IMR-90 (cell line): ENCODE measurements at regions not wholly inside any gene's neighbourhood (a gene's known extent, or its start where the extent isn't known, plus 50 kb on each side); places are given as distances from the start of the nearest gene placed in this dataset.

Experiments
- ATAC-seq: fragments of 200-7000 bp; cut with Tn5 transposase; 2 replicates; pipeline ENCODE4 v1.9.1; 2020; ENCODE audit warnings: low read depth, mild to moderate bottlenecking, moderate library complexity
- BruUV-seq: library from RNA; stranded (reverse); fragments of 400-500 nt; replicated peaks from 2 replicates; lab custom pipeline; 2021; lab: Mats Ljungman, UMichigan
- CTCF ChIA-PET: fragments of 300-600 bp; formaldehyde crosslinking; extraction: SDS; loops from one replicate; lab custom pipeline; 2021; ENCODE audit warnings: antibody characterized with exemption; lab: Yijun Ruan, JAX
- POLR2A ChIA-PET: fragments of 300-600 bp; sonication (Branson Sonifier 250); formaldehyde crosslinking; loops from one replicate; lab custom pipeline; 2022; ENCODE audit warnings: antibody characterized with exemption; ENCODE audit not compliant: unreplicated experiment; lab: Charles Lee
- DNase-seq: peaks from one replicate; pipeline ENCODE4 v3.0.0; 2013
- H2AFZ ChIP-seq: replicated peaks from 2 replicates; pipeline ENCODE3; 2013; ENCODE audit warnings: low read length, mild to moderate bottlenecking; ENCODE audit not compliant: poor library complexity
- H2AK5ac ChIP-seq: 2 replicates; pipeline ENCODE4 v1.6.1; 2013; ENCODE audit warnings: low read depth, low read length, inconsistent platforms
- H2AK9ac ChIP-seq: replicated peaks from 2 replicates; pipeline ENCODE3; 2013; ENCODE audit warnings: mild to moderate bottlenecking, low read depth, low read length, moderate library complexity; ENCODE audit not compliant: poor library complexity
- H2BK120ac ChIP-seq: 2 replicates; pipeline ENCODE4 v1.6.1; 2013; ENCODE audit warnings: low read depth, low read length, inconsistent platforms
- H2BK15ac ChIP-seq: 3 replicates; pipeline ENCODE4 v1.6.1; 2013; ENCODE audit warnings: low read depth, low read length, inconsistent platforms
- H2BK20ac ChIP-seq: 2 replicates; pipeline ENCODE4 v1.6.1; 2013; ENCODE audit warnings: low read depth, mild to moderate bottlenecking, inconsistent platforms, low read length, moderate library complexity
- H2BK5ac ChIP-seq: 2 replicates; pipeline ENCODE4 v1.6.1; 2013; ENCODE audit warnings: mild to moderate bottlenecking, low read depth, low read length, inconsistent platforms; ENCODE audit not compliant: poor library complexity, severe bottlenecking
- H3K14ac ChIP-seq: replicated peaks from 2 replicates; pipeline ENCODE4 v1.6.1; 2013; ENCODE audit warnings: low read depth, low read length, inconsistent platforms
- H3K18ac ChIP-seq: 2 replicates; pipeline ENCODE4 v1.6.1; 2013; ENCODE audit warnings: low read depth, low read length, control low read depth
- H3K23ac ChIP-seq: 2 replicates; pipeline ENCODE4 v1.6.1; 2013; ENCODE audit warnings: low read depth, low read length, inconsistent platforms
- H3K27ac ChIP-seq: 2 replicates; pipeline ENCODE4 v1.5.1; 2013; ENCODE audit warnings: mild to moderate bottlenecking, control low read depth, low read length; ENCODE audit not compliant: insufficient read depth
- H3K27me3 ChIP-seq: 2 replicates; pipeline ENCODE4 v1.6.1; 2013; ENCODE audit warnings: low read length; ENCODE audit not compliant: control insufficient read depth, insufficient read depth
- H3K36me3 ChIP-seq: 2 replicates; pipeline ENCODE4 v1.6.1; 2013; ENCODE audit warnings: low read length, mixed read lengths; ENCODE audit not compliant: control insufficient read depth, insufficient read depth
- H3K4ac ChIP-seq: 2 replicates; pipeline ENCODE4 v1.6.1; 2013; ENCODE audit warnings: low read depth, low read length, inconsistent platforms
- H3K4me1 ChIP-seq: 2 replicates; pipeline ENCODE4 v1.6.1; 2013; ENCODE audit warnings: low read length, mixed read lengths; ENCODE audit not compliant: control insufficient read depth, insufficient read depth
- H3K4me2 ChIP-seq: 2 replicates; pipeline ENCODE4 v1.6.1; 2013; ENCODE audit warnings: low read depth, mild to moderate bottlenecking, control low read depth, low read length, moderate library complexity
- H3K4me3 ChIP-seq: 2 replicates; pipeline ENCODE4 v1.5.1; 2013; ENCODE audit warnings: low read depth, mild to moderate bottlenecking, control low read depth, low read length, moderate library complexity; ENCODE audit not compliant: insufficient read depth
- H3K56ac ChIP-seq: 2 replicates; pipeline ENCODE4 v1.6.1; 2013; ENCODE audit warnings: low read length, inconsistent platforms; ENCODE audit not compliant: insufficient read depth; ENCODE audit errors: extremely low read depth
- H3K79me1 ChIP-seq, 2 experiments: 2 replicates each; pipeline ENCODE4 v1.6.1; 2013; ENCODE audit warnings: low read length in 2 of 2, inconsistent platforms in 1 of 2, low read depth in 1 of 2
- H3K9ac ChIP-seq: 2 replicates; pipeline ENCODE4 v1.6.1; 2013; ENCODE audit warnings: low read depth, low read length, control low read depth
- H3K9me1 ChIP-seq: 2 replicates; pipeline ENCODE4 v1.6.1; 2013; ENCODE audit warnings: low read length, inconsistent platforms; ENCODE audit not compliant: insufficient read depth
- H3K9me3 ChIP-seq: 2 replicates; pipeline ENCODE4 v1.6.1; 2013; ENCODE audit warnings: low read length; ENCODE audit not compliant: control insufficient read depth, insufficient read depth
- H4K20me1 ChIP-seq: 2 replicates; pipeline ENCODE4 v1.6.1; 2013; ENCODE audit warnings: low read length, inconsistent platforms; ENCODE audit not compliant: insufficient read depth
- H4K5ac ChIP-seq: 2 replicates; pipeline ENCODE4 v1.6.1; 2013; ENCODE audit warnings: mild to moderate bottlenecking, low read depth, low read length, control low read depth
- H4K8ac ChIP-seq, 2 experiments: 2 replicates each; pipeline ENCODE4 v1.6.1; 2013; ENCODE audit warnings: low read depth in 2 of 2, low read length in 2 of 2, control low read depth in 1 of 2, inconsistent platforms in 1 of 2
- H4K91ac ChIP-seq: 2 replicates; pipeline ENCODE4 v1.6.1; 2013; ENCODE audit warnings: low read depth, low read length, inconsistent platforms; ENCODE audit not compliant: insufficient read depth
- BHLHE40 ChIP-seq: fragments of 150-350 bp; IDR thresholded peaks from 2 replicates; pipeline ENCODE4 v1.6.1; 2016; ENCODE audit warnings: mild to moderate bottlenecking, low read depth, low read length
- CEBPB ChIP-seq: IDR thresholded peaks from 2 replicates; pipeline ENCODE4 v1.6.1; 2012; ENCODE audit warnings: low read depth, low read length, improper control_type of control experiment
- CHD1 ChIP-seq: IDR thresholded peaks from 2 replicates; pipeline ENCODE4 v1.6.1; 2012; ENCODE audit warnings: low read depth, low read length, improper control_type of control experiment
- CTCF ChIP-seq: conservative IDR thresholded peaks from 2 replicates; pipeline ENCODE4 v1.5.1; 2012; ENCODE audit warnings: mild to moderate bottlenecking, low read depth, low read length, improper control_type of control experiment
- ELK1 ChIP-seq: fragments of 150-350 bp; IDR thresholded peaks from 2 replicates; pipeline ENCODE4 v1.6.1; 2016; ENCODE audit warnings: low read depth, mild to moderate bottlenecking, low read length, moderate library complexity, borderline replicate concordance
- FOS ChIP-seq: fragments of 150-350 bp; IDR thresholded peaks from 2 replicates; pipeline ENCODE4 v1.6.1; 2016; ENCODE audit warnings: low read depth, low read length
- MAZ ChIP-seq: IDR thresholded peaks from 2 replicates; pipeline ENCODE4 v1.6.1; 2012; ENCODE audit warnings: low read depth, mild to moderate bottlenecking, low read length, improper control_type of control experiment, moderate library complexity, borderline replicate concordance
- MXI1 ChIP-seq: IDR thresholded peaks from 2 replicates; pipeline ENCODE4 v1.6.1; 2012; ENCODE audit warnings: low read depth, mild to moderate bottlenecking, low read length, moderate library complexity, borderline replicate concordance
- NFE2L2 ChIP-seq: fragments of 150-350 bp; IDR thresholded peaks from 2 replicates; pipeline ENCODE4 v1.6.1; 2016; ENCODE audit warnings: low read depth, mild to moderate bottlenecking, low read length
- POLR2A ChIP-seq: IDR thresholded peaks from 2 replicates; pipeline ENCODE4 v1.6.1; 2012; ENCODE audit warnings: mild to moderate bottlenecking, low read depth, low read length
- RAD21 ChIP-seq: IDR thresholded peaks from 2 replicates; pipeline ENCODE4 v1.6.1; 2012; ENCODE audit warnings: low read length, improper control_type of control experiment
- RCOR1 ChIP-seq: IDR thresholded peaks from 2 replicates; pipeline ENCODE4 v1.6.1; 2012; ENCODE audit warnings: mild to moderate bottlenecking, low read length, improper control_type of control experiment; ENCODE audit not compliant: insufficient replicate concordance
- RFX5 ChIP-seq: IDR thresholded peaks from 2 replicates; pipeline ENCODE4 v1.8.0; 2012; ENCODE audit warnings: low read depth, mild to moderate bottlenecking, low read length, moderate library complexity
- SMC3 ChIP-seq: fragments of 150-350 bp; IDR thresholded peaks from 2 replicates; pipeline ENCODE4 v1.6.1; 2016; ENCODE audit warnings: low read depth, mild to moderate bottlenecking, antibody characterized with exemption, low read length, moderate library complexity
- USF2 ChIP-seq: fragments of 150-350 bp; IDR thresholded peaks from 2 replicates; pipeline ENCODE4 v1.6.1; 2017; ENCODE audit warnings: mild to moderate bottlenecking, antibody characterized with exemption, low read length, low read depth
- WGBS, 2 experiments: methylation state at CpG; one replicate each; pipeline versions ENCODE4 v1.1.5 to v1.1.7; 2013; ENCODE audit warnings: missing lambda C conversion rate in 2 of 2; ENCODE audit not compliant: insufficient read length in 1 of 2; ENCODE audit errors: extremely low coverage in 2 of 2; 5-methylcytosine and 5-hydroxymethylcytosine counted together
- dilution Hi-C: fragments of 300-500 bp; cut with HindIII; formaldehyde crosslinking; loops from one replicate; pipeline ENCODE4 v1.14.3; 2018; ENCODE audit warnings: low sequenced_read_pairs; ENCODE audit not compliant: unreplicated experiment
- in situ Hi-C: fragments of 300-500 bp; cut with MboI; formaldehyde crosslinking; loops from 3 replicates; pipeline ENCODE4 v1.14.3; 2019; ENCODE audit warnings: low sequenced_read_pairs, inconsistent platforms, mixed read lengths
- intact Hi-C: fragments of 100-400 bp; cut with micrococcal nuclease; formaldehyde crosslinking; loops from 2 replicates; pipeline ENCODE4 v1.10.0; 2022

GRCh38 chr2:14746133-14746532, 113.6 kb downstream of the LRATD1 start:
- intact Hi-C loops, result no loop called here
- ChIA-PET CTCF (no interaction called here), POLR2A (interaction anchor here (0.8 kb wide), 1 partner anchor 712 kb away, joined by 6 read pairs; no protein-coding TSS in a partner anchor)
- H3K4ac ChIP-seq, result no peak overlapping the region
- no peak overlapping the region for H2BK15ac ChIP-seq
- H3K36me3 ChIP-seq, result no peaks in the 10 kb centered on the region
- H2BK5ac ChIP-seq, result no peak overlapping the region
- DNase-seq (no peak), ATAC-seq (no peak)
- H4K8ac ChIP-seq, result no peak overlapping the region
- no peaks in the 10 kb centered on the region for H3K4me1 ChIP-seq
- H2BK120ac ChIP-seq, result no peak overlapping the region
- WGBS, 2 experiments, result 83% methylated on average over 5 of the region's 7 CpGs; no CpG with 5 or more reads in 1 of the 2 experiments
- H3K27me3 ChIP-seq, result no peaks in the 10 kb centered on the region
- no TSS peak for BruUV-seq
- H3K9me3 ChIP-seq, result peaks cover 22% of the 10 kb centered on the region
- dilution Hi-C loops, result no loop called here
- no peak overlapping the region for H3K4me2 ChIP-seq
- no peak overlapping the region for H2BK20ac ChIP-seq
- no peak overlapping the region for H3K27ac ChIP-seq
- no peak for TF ChIP-seq MXI1
- no peak for TF ChIP-seq RFX5
- no peak for TF ChIP-seq POLR2A
- TF ChIP-seq CTCF, result no peak
- TF ChIP-seq USF2, result no peak
- no peak for TF ChIP-seq SMC3
- TF ChIP-seq CEBPB, result no peak
- TF ChIP-seq ELK1, result no peak
- TF ChIP-seq BHLHE40, result no peak
- TF ChIP-seq RCOR1, result no peak
- no peak for TF ChIP-seq FOS
- TF ChIP-seq CHD1, result no peak
- no peak for TF ChIP-seq NFE2L2
- TF ChIP-seq MAZ, result no peak
- no peak for TF ChIP-seq RAD21
- H3K9ac ChIP-seq, result no peak overlapping the region
- H2AK9ac ChIP-seq, result no peak overlapping the region
- H3K18ac ChIP-seq, result no peak overlapping the region
- no peak overlapping the region for H4K5ac ChIP-seq
- no peak overlapping the region for H4K91ac ChIP-seq
- H2AK5ac ChIP-seq, result no peak overlapping the region
- no peak overlapping the region for H3K56ac ChIP-seq
- H3K23ac ChIP-seq, result no peak overlapping the region
- no peak overlapping the region for H3K14ac ChIP-seq
- H3K79me1 ChIP-seq, result no peaks in the 10 kb centered on the region
- in situ Hi-C loops, result no loop called here
- no peak overlapping the region for H3K4me3 ChIP-seq
- no peaks in the 10 kb centered on the region for H4K20me1 ChIP-seq
- no peaks in the 10 kb centered on the region for H3K9me1 ChIP-seq
- no peak overlapping the region for H2AFZ ChIP-seq
